CD4-positive, alpha-beta T cell treated with Interleukin-6 for 4 hours (primary cell): ENCODE measurements at regions not wholly inside any gene's neighbourhood (a gene's known extent, or its start where the extent isn't known, plus 50 kb on each side); places are given as distances from the start of the nearest gene placed in this dataset.
"Not testable (repeated sequence)": the region's sequence is repeated elsewhere in the genome, so short reads cannot be mapped to it uniquely, and the experiment has no call there.

Source experiments
- DNase-seq: peaks from one replicate; pipeline ENCODE4 v3.0.0-alpha.2; 2020; ENCODE audit warnings: mixed read lengths

- DNase-seq = no peak
These were observed 183.4 kb upstream of the RFC3 start for GRCh38 chr13:33634546-33634982.

GRCh38 chr13:33636243-33636642, 181.7 kb upstream of the RFC3 start:
- DNase-seq = no peak

GRCh38 chr13:33636955-33637670, 180.8 kb upstream of the RFC3 start:
- no peak for DNase-seq

GRCh38 chr13:33637978-33638743, 179.8 kb upstream of the RFC3 start:
- no peak for DNase-seq

- no peak for DNase-seq
These were observed 178.8 kb upstream of the RFC3 start for GRCh38 chr13:33639158-33639557.

- no peak for DNase-seq
These were observed 178.3 kb upstream of the RFC3 start for GRCh38 chr13:33639626-33640080.

GRCh38 chr13:33640832-33641231, 177.1 kb upstream of the RFC3 start:
- no peak for DNase-seq

- no peak for DNase-seq
These were observed 175.4 kb upstream of the RFC3 start for GRCh38 chr13:33642374-33643065.

GRCh38 chr13:33644581-33645543, 173.1 kb upstream of the RFC3 start:
- no peak for DNase-seq

- no peak for DNase-seq
These were observed 172.1 kb upstream of the RFC3 start for GRCh38 chr13:33645591-33646554.

GRCh38 chr13:33649212-33649878, 168.6 kb upstream of the RFC3 start:
- no peak for DNase-seq

GRCh38 chr13:33651766-33652165, 166.2 kb upstream of the RFC3 start:
- DNase-seq = no peak

- no peak for DNase-seq
These were observed 160.7 kb upstream of the RFC3 start for GRCh38 chr13:33657274-33657673.

GRCh38 chr13:33659466-33659865, 158.5 kb upstream of the RFC3 start:
- DNase-seq = no peak

GRCh38 chr13:33659894-33660293, 158.1 kb upstream of the RFC3 start:
- DNase-seq = no peak

- no peak for DNase-seq
These were observed 155.6 kb upstream of the RFC3 start for GRCh38 chr13:33662392-33662791.

- no peak for DNase-seq
These were observed 152.2 kb upstream of the RFC3 start for GRCh38 chr13:33665626-33666175.

- DNase-seq = no peak
These were observed 146.4 kb upstream of the RFC3 start for GRCh38 chr13:33671560-33671959.

GRCh38 chr13:33672022-33672421, 145.9 kb upstream of the RFC3 start:
- DNase-seq = not testable (repeated sequence)
